IMR-90 (cell line): ENCODE measurements at regions not wholly inside any gene's neighbourhood (a gene's known extent, or its start where the extent isn't known, plus 50 kb on each side); places are given as distances from the start of the nearest gene placed in this dataset.

Experiments used
- ATAC-seq: fragments of 200-7000 bp; cut with Tn5 transposase; 2 replicates; pipeline ENCODE4 v1.9.1; 2020; ENCODE audit warnings: low read depth, mild to moderate bottlenecking, moderate library complexity
- BruUV-seq: library from RNA; stranded (reverse); fragments of 400-500 nt; replicated peaks from 2 replicates; lab custom pipeline; 2021; lab: Mats Ljungman, UMichigan
- CTCF ChIA-PET: fragments of 300-600 bp; formaldehyde crosslinking; extraction: SDS; loops from one replicate; lab custom pipeline; 2021; ENCODE audit warnings: antibody characterized with exemption; lab: Yijun Ruan, JAX
- POLR2A ChIA-PET: fragments of 300-600 bp; sonication (Branson Sonifier 250); formaldehyde crosslinking; loops from one replicate; lab custom pipeline; 2022; ENCODE audit warnings: antibody characterized with exemption; ENCODE audit not compliant: unreplicated experiment; lab: Charles Lee
- DNase-seq: peaks from one replicate; pipeline ENCODE4 v3.0.0; 2013
- H2AFZ ChIP-seq: replicated peaks from 2 replicates; pipeline ENCODE3; 2013; ENCODE audit warnings: low read length, mild to moderate bottlenecking; ENCODE audit not compliant: poor library complexity
- H2AK5ac ChIP-seq: 2 replicates; pipeline ENCODE4 v1.6.1; 2013; ENCODE audit warnings: low read depth, low read length, inconsistent platforms
- H2AK9ac ChIP-seq: replicated peaks from 2 replicates; pipeline ENCODE3; 2013; ENCODE audit warnings: mild to moderate bottlenecking, low read depth, low read length, moderate library complexity; ENCODE audit not compliant: poor library complexity
- H2BK120ac ChIP-seq: 2 replicates; pipeline ENCODE4 v1.6.1; 2013; ENCODE audit warnings: low read depth, low read length, inconsistent platforms
- H2BK15ac ChIP-seq: 3 replicates; pipeline ENCODE4 v1.6.1; 2013; ENCODE audit warnings: low read depth, low read length, inconsistent platforms
- H2BK20ac ChIP-seq: 2 replicates; pipeline ENCODE4 v1.6.1; 2013; ENCODE audit warnings: low read depth, mild to moderate bottlenecking, inconsistent platforms, low read length, moderate library complexity
- H2BK5ac ChIP-seq: 2 replicates; pipeline ENCODE4 v1.6.1; 2013; ENCODE audit warnings: mild to moderate bottlenecking, low read depth, low read length, inconsistent platforms; ENCODE audit not compliant: poor library complexity, severe bottlenecking
- H3K14ac ChIP-seq: replicated peaks from 2 replicates; pipeline ENCODE4 v1.6.1; 2013; ENCODE audit warnings: low read depth, low read length, inconsistent platforms
- H3K18ac ChIP-seq: 2 replicates; pipeline ENCODE4 v1.6.1; 2013; ENCODE audit warnings: low read depth, low read length, control low read depth
- H3K23ac ChIP-seq: 2 replicates; pipeline ENCODE4 v1.6.1; 2013; ENCODE audit warnings: low read depth, low read length, inconsistent platforms
- H3K27ac ChIP-seq: 2 replicates; pipeline ENCODE4 v1.5.1; 2013; ENCODE audit warnings: mild to moderate bottlenecking, control low read depth, low read length; ENCODE audit not compliant: insufficient read depth
- H3K27me3 ChIP-seq: 2 replicates; pipeline ENCODE4 v1.6.1; 2013; ENCODE audit warnings: low read length; ENCODE audit not compliant: control insufficient read depth, insufficient read depth
- H3K36me3 ChIP-seq: 2 replicates; pipeline ENCODE4 v1.6.1; 2013; ENCODE audit warnings: low read length, mixed read lengths; ENCODE audit not compliant: control insufficient read depth, insufficient read depth
- H3K4ac ChIP-seq: 2 replicates; pipeline ENCODE4 v1.6.1; 2013; ENCODE audit warnings: low read depth, low read length, inconsistent platforms
- H3K4me1 ChIP-seq: 2 replicates; pipeline ENCODE4 v1.6.1; 2013; ENCODE audit warnings: low read length, mixed read lengths; ENCODE audit not compliant: control insufficient read depth, insufficient read depth
- H3K4me2 ChIP-seq: 2 replicates; pipeline ENCODE4 v1.6.1; 2013; ENCODE audit warnings: low read depth, mild to moderate bottlenecking, control low read depth, low read length, moderate library complexity
- H3K4me3 ChIP-seq: 2 replicates; pipeline ENCODE4 v1.5.1; 2013; ENCODE audit warnings: low read depth, mild to moderate bottlenecking, control low read depth, low read length, moderate library complexity; ENCODE audit not compliant: insufficient read depth
- H3K56ac ChIP-seq: 2 replicates; pipeline ENCODE4 v1.6.1; 2013; ENCODE audit warnings: low read length, inconsistent platforms; ENCODE audit not compliant: insufficient read depth; ENCODE audit errors: extremely low read depth
- H3K79me1 ChIP-seq, 2 experiments: 2 replicates each; pipeline ENCODE4 v1.6.1; 2013; ENCODE audit warnings: low read length in 2 of 2, inconsistent platforms in 1 of 2, low read depth in 1 of 2
- H3K9ac ChIP-seq: 2 replicates; pipeline ENCODE4 v1.6.1; 2013; ENCODE audit warnings: low read depth, low read length, control low read depth
- H3K9me1 ChIP-seq: 2 replicates; pipeline ENCODE4 v1.6.1; 2013; ENCODE audit warnings: low read length, inconsistent platforms; ENCODE audit not compliant: insufficient read depth
- H3K9me3 ChIP-seq: 2 replicates; pipeline ENCODE4 v1.6.1; 2013; ENCODE audit warnings: low read length; ENCODE audit not compliant: control insufficient read depth, insufficient read depth
- H4K20me1 ChIP-seq: 2 replicates; pipeline ENCODE4 v1.6.1; 2013; ENCODE audit warnings: low read length, inconsistent platforms; ENCODE audit not compliant: insufficient read depth
- H4K5ac ChIP-seq: 2 replicates; pipeline ENCODE4 v1.6.1; 2013; ENCODE audit warnings: mild to moderate bottlenecking, low read depth, low read length, control low read depth
- H4K8ac ChIP-seq, 2 experiments: 2 replicates each; pipeline ENCODE4 v1.6.1; 2013; ENCODE audit warnings: low read depth in 2 of 2, low read length in 2 of 2, control low read depth in 1 of 2, inconsistent platforms in 1 of 2
- H4K91ac ChIP-seq: 2 replicates; pipeline ENCODE4 v1.6.1; 2013; ENCODE audit warnings: low read depth, low read length, inconsistent platforms; ENCODE audit not compliant: insufficient read depth
- CHD1 ChIP-seq: IDR thresholded peaks from 2 replicates; pipeline ENCODE4 v1.6.1; 2012; ENCODE audit warnings: low read depth, low read length, improper control_type of control experiment
- CTCF ChIP-seq: conservative IDR thresholded peaks from 2 replicates; pipeline ENCODE4 v1.5.1; 2012; ENCODE audit warnings: mild to moderate bottlenecking, low read depth, low read length, improper control_type of control experiment
- MAFK ChIP-seq: IDR thresholded peaks from 2 replicates; pipeline ENCODE4 v1.6.1; 2012; ENCODE audit warnings: low read depth, low read length, improper control_type of control experiment
- NFE2L2 ChIP-seq: fragments of 150-350 bp; IDR thresholded peaks from 2 replicates; pipeline ENCODE4 v1.6.1; 2016; ENCODE audit warnings: low read depth, mild to moderate bottlenecking, low read length
- RAD21 ChIP-seq: IDR thresholded peaks from 2 replicates; pipeline ENCODE4 v1.6.1; 2012; ENCODE audit warnings: low read length, improper control_type of control experiment
- RFX5 ChIP-seq: IDR thresholded peaks from 2 replicates; pipeline ENCODE4 v1.8.0; 2012; ENCODE audit warnings: low read depth, mild to moderate bottlenecking, low read length, moderate library complexity
- WGBS, 2 experiments: methylation state at CpG; one replicate each; pipeline versions ENCODE4 v1.1.5 to v1.1.7; 2013; ENCODE audit warnings: missing lambda C conversion rate in 2 of 2; ENCODE audit not compliant: insufficient read length in 1 of 2; ENCODE audit errors: extremely low coverage in 2 of 2; 5-methylcytosine and 5-hydroxymethylcytosine counted together
- dilution Hi-C: fragments of 300-500 bp; cut with HindIII; formaldehyde crosslinking; loops from one replicate; pipeline ENCODE4 v1.14.3; 2018; ENCODE audit warnings: low sequenced_read_pairs; ENCODE audit not compliant: unreplicated experiment
- in situ Hi-C: fragments of 300-500 bp; cut with MboI; formaldehyde crosslinking; loops from 3 replicates; pipeline ENCODE4 v1.14.3; 2019; ENCODE audit warnings: low sequenced_read_pairs, inconsistent platforms, mixed read lengths
- intact Hi-C: fragments of 100-400 bp; cut with micrococcal nuclease; formaldehyde crosslinking; loops from 2 replicates; pipeline ENCODE4 v1.10.0; 2022

- H3K14ac ChIP-seq = no peak overlapping the region
- no peak overlapping the region for H2AFZ ChIP-seq
- H4K91ac ChIP-seq = no peak overlapping the region
- no peak overlapping the region for H2AK5ac ChIP-seq
- intact Hi-C loops = loop anchor here (10.0 kb wide), 1 partner anchor 213 kb away; the partner anchor contains the start of gene EDN1
- no peaks in the 10 kb centered on the region for H3K9me1 ChIP-seq
- H3K4me3 ChIP-seq = no peak overlapping the region
- no peaks in the 10 kb centered on the region for H3K36me3 ChIP-seq
- no peaks in the 10 kb centered on the region for H3K79me1 ChIP-seq
- H3K23ac ChIP-seq = no peak overlapping the region
- no peak overlapping the region for H2BK120ac ChIP-seq
- no peak overlapping the region for H4K5ac ChIP-seq
- no peak for DNase-seq
- no peaks in the 10 kb centered on the region for H3K9me3 ChIP-seq
- H3K9ac ChIP-seq = no peak overlapping the region
- no peaks in the 10 kb centered on the region for H3K4me1 ChIP-seq
- H3K56ac ChIP-seq = no peak overlapping the region
- no peak overlapping the region for H4K8ac ChIP-seq
- no peak overlapping the region for H2BK15ac ChIP-seq
- H3K4me2 ChIP-seq = no peak overlapping the region
- no TSS peak for BruUV-seq
- no peak overlapping the region for H2BK5ac ChIP-seq
- dilution Hi-C loops = no loop called here
- ChIA-PET POLR2A (no interaction called here), CTCF (interaction anchor here (0.6 to 1.3 kb wide), 2 partner anchors 13 to 197 kb away, joined by 3 to 5 read pairs; no protein-coding TSS in a partner anchor)
- no peak overlapping the region for H3K4ac ChIP-seq
- H2BK20ac ChIP-seq = no peak overlapping the region
- H2AK9ac ChIP-seq = no peak overlapping the region
- no peaks in the 10 kb centered on the region for H4K20me1 ChIP-seq
- H3K27me3 ChIP-seq = no peaks in the 10 kb centered on the region; the same call in 1 of the 2 replicates
- no peak overlapping the region for H3K18ac ChIP-seq
- no peak for TF ChIP-seq CTCF
- TF ChIP-seq RFX5 = no peak
- no peak for TF ChIP-seq MAFK
- no peak for TF ChIP-seq NFE2L2
- no peak for TF ChIP-seq CHD1
- no peak for TF ChIP-seq RAD21
- ATAC-seq = no peak
- in situ Hi-C loops = no loop called here
- 100% methylated on average over 1 of the region's 3 CpGs; no CpG with 5 or more reads in 1 of the 2 experiments for WGBS, 2 experiments
- H3K27ac ChIP-seq = no peak overlapping the region
These were observed 208.9 kb upstream of the PHACTR1 start for GRCh38 chr6:12507636-12508035.
